GM19438 (cell line): ENCODE measurements at regions not wholly inside any gene's neighbourhood (a gene's known extent, or its start where the extent isn't known, plus 50 kb on each side); places are given as distances from the start of the nearest gene placed in this dataset.
"Not testable (repeated sequence)": the region's sequence is repeated elsewhere in the genome, so short reads cannot be mapped to it uniquely, and the experiment has no call there.

Source experiments
- ATAC-seq: cut with Tn5 transposase; IDR thresholded peaks from one replicate; pipeline ENCODE4 v1.9.1; 2021; ENCODE audit warnings: low read depth; ENCODE audit not compliant: unreplicated experiment

DNA sequence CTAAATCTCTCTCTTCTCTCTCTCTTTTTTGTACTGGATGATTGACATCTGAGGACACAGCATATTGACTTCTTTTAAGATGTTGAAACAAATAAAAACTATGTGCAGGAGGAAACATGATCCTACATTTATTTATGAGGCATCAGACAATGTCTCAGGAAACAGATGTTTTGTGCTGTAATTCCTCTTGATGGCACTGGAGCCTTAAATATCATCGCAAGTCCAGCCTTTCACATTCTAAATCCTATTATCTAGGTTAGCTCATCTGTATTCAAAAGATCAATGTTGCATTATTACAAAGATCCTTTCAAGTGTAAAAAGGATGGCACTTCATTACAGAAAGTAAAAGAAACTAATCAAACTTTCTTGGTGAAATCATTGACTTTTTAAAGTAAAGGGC lies 63.9 kb downstream of the MAT2B start:
- ATAC-seq = no peak

DNA sequence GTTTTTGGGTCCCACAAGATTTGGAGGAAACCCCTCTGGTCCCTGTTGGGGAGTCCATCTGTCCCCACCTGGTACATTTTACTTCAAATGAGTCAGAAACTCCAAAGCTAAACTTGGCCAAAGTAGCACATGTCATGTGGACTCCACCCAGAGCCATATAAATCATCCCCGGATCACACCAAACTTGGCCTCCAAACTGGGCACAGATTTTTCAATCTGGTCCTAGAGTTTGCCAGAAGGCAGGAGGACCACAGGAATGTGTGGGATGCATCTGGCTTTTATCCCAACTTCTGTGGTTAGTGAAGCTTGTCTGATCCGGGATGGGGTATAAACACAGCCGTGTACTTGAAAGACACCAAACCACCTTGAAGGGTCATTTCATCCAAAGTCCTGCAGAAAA lies 66.3 kb downstream of the MAT2B start:
- ATAC-seq = no peak

DNA sequence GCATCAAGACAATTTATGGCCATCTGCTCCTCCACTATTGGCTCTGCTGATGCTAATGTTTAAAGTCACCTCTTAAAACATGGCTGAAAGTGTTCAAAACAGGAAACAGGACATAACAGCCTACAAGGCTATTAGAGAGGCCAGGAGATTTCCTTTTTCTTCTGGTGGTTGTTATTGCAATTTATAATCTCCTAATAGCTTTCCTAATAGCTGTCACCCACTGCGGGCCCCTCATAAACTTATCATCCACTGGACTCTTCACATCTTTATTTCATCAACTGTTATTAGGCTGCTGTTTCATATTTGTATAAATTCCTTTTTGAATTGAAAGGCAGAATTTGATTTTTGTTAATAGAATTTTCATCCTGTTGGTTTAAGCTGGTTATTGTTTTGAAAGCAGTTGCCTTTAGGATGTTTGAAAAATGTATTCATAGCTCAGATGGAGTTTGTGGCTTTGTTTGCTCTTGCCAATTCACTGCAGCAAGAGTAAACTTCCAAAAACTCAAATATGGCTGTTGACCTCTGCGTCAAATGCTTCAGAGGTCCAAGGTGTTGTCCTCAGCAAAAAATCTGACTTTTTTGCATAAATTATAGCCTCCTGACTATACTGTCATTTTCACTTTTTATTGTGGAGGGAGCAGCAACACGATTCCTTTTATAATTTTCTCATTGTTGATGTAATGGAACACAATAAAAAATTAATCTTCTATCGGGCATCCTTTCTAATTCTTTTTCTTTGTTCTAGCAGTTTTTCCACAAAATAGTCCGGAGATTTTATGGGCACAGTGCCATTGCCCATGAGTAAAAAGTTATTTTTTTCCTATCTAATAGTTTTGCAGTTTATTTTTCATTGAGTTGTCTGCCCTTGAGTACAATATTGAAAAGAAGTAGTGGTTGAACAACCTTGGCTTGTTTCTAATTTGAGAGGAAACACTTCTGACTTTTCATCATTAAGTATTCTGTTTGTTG lies 69.3 kb downstream of the MAT2B start:
- no peak for ATAC-seq

DNA sequence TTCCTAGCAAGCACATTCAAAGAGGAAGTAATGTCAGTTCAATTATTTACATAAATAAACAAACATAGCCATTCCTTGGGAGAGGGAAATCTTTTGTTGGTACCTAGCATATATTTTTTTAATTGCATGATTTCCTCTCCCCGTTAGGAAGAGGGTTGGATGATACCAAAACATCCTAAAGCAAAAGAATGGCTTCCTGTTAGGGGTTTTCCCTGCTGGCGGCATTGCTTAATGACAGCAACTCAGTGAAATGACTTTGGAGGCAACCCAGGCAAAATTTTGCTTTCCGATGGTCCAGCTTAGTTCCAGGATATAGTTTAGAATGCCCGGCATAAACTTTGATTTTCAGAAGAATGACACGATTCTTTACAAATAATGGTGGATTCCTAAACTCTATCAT lies 73.2 kb downstream of the MAT2B start:
- ATAC-seq = no peak

DNA sequence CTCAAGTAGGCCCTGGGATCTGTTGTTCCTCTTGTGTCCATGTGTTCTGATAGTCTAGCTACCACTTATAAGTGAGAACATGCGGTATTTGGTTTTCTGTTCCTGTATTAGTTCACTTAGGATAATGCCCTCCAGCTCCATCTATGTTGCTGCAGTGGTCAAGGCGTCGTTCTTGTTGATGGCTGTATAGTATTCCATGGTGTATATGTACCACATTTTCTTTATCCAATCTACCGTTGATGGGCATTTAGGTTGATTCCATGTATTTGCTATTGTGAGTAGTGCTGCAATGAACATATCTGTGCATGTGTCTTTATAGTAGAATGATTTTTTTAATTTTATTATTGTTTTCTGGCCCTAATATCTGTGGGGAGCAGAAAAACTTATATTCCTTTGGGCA lies 74.3 kb downstream of the MAT2B start:
- no peak for ATAC-seq

DNA sequence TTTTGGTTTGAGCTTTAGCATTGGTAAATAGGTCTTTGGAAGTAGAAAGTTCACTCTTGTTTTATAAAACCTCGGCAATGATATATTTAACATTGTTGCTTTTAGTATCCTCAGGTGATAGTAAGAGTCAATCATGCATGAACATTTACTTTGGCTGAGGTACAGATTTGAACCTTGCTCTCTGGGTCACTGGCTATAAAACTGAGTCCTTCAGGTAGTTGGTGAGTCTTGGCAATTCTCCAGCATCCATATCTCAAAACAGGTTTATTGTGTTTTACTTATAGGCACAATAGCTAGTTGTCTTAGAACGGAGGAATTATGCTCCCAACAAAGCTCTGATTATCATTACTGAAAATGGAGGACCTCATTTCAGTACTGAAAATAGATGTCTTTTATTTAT lies 75.1 kb downstream of the MAT2B start:
- ATAC-seq = no peak

DNA sequence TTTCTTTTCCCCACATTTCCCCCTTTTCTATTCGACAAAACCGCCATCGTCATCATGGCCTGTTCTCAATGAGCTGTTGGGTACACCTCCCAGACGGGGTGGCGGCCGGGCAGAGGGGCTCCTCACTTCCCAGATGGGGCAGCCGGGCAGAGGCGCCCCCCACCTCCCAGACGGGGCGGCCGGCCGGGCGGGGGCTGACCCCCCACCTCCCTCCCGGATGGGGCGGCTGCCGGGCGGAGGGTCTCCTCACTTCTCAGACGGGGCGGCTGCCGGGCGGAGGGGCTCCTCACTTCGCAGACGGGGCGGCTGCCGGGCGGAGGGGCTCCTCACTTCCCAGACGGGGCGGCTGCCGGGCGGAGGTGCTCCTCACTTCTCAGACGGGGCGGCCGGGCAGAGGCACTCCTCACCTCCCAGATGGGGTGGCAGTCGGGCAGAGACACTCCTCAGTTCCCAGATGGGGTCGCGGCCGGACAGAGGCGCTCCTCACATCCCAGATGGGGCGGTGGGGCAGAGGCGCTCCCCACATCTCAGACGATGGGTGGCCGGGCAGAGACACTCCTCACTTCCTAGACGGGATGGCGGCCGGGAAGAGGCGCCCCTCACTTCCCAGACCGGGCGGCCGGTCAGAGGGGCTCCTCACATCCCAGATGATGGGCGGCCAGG lies 78.2 kb downstream of the MAT2B start:
- not testable (repeated sequence) for ATAC-seq

DNA sequence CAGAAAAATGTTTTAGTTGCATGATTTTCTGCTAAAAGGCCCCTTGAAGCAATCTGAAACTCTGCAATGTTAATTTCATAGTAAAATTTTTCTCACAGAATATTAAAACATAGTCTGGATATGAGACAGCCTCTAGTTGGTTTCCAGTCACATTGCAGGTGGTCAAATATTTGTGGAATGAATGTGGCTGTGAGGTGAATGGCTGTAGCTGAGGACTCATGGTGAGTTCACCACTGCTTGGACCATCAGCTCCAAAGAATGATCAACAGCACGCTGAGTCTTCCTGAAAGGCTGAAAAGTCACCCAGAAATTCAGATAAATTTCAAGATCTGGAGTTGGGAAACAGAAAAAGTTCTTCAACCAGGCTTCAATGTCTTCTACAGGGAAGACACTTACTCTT lies 79.8 kb downstream of the MAT2B start:
- ATAC-seq = no peak

DNA sequence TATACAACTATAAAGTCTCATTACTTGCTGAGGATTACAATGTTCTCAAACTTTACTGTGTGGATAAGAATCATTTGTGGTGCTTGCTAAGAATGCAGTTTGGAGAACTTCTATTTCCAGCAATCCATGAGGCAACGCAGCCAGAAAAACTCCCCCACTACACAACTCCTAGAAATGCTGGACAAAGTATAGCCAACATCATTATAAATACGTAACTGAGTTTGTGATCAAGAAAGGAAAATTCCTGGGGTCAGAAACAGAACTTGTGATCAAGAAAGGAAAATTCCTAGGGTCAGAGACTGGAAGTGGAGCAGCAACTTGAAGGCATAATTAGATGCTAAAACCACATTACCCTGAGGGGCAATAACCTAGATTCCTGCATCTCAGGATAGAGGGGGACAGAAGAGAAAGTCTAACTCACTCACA lies 81.1 kb downstream of the MAT2B start:
- ATAC-seq = no peak

DNA sequence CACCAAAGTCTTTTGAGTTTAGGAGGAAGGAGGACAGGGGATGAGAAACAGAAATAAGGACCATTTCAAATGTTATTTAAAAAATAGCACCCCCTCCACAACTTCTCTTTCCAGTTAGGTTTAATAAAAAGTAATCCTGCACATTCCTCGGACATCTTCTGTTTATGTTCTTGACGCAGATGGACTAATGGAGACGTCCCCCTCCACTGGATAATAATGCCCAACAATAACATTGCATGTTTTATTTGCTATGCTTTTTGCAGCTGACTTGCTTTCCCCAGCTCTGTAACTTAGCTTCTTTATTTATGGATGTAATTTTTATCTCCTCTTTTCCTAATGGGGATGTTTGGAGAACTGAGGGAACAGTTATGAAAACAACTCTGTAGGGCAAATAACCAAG lies 89.5 kb downstream of the MAT2B start:
- no peak for ATAC-seq

DNA sequence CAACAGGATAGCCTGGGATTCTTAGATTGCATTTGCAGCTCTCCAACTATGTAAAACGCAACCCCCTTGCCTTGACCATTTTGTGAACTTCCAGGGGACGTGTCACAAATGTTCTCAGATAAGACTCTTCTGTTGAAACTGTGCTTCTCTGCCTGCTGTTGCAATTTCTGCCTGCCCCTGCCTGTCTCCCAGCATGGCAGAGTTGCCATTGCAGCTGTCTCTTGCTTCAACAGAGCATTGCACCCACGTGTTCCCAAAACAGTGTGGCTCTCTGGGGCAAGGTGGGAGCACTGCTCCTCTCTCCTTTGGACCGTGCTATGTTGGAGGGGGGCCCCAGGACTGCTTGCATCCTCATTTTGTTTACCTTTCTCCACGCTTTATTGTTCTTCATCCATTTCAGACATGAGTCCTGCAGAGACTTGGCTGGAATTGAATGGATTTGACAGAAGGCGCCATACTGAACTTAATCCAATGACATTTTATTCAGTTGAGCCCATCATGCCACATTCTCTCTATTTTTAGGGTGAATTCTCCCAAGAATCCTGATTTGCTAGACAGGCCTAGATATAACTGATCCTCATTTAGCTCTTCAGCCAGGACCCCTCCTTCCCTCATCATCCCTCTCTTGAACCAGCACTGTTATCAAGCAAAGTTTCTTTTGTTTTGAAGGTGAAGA lies 90.7 kb downstream of the MAT2B start:
- ATAC-seq = no peak

DNA sequence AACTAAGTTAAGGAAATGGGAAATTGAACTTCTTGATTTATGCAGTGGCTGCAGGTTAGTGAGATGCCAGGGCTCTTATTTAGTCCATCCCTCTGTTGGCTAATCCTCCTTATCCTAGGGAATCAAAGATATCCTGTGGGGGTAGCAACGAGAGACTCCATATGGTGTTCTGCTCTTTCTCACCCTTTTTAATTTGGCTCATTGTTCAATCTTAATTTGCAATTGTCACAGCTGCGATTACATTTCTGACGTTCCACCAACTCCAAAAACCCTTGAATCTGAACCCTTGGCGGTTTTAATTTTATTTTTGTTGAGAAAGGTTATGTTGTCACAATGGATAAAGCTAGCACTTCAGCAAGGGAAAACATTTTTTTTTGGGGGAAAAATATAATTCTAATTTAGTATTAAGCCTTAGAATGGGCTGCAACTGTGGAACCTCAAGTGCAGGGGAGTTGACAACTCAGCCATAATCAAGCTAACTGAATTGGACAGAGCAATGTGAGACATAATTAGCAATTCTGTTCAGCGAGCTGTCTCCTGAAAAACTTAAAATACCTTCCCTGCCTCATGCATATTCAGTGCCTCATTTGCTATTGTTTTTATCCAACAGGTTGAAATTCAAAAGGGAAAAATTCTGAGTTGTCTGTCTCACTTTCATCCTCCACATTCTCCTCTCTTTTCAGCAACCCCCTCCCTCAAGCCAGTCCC lies 91.3 kb downstream of the MAT2B start:
- ATAC-seq = no peak

DNA sequence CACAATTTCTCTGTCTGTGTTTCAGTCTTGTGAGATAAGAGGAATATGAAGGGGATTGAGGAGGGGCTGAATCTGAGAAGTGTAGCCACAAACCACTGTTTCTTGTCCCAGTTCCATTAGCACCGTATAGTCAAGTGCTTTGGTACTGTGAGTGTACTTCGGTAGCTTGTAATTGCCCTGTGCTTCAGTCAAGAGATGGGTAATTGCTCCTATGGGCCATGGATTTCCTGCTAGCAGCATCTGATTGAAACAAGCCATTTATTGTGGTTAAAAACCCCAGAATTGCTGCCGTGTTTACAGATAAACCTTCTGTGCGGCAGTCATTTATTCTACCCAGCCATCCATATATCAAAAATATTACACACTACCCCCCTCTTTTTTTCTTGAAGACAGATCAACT lies 98.6 kb downstream of the MAT2B start:
- no peak for ATAC-seq

DNA sequence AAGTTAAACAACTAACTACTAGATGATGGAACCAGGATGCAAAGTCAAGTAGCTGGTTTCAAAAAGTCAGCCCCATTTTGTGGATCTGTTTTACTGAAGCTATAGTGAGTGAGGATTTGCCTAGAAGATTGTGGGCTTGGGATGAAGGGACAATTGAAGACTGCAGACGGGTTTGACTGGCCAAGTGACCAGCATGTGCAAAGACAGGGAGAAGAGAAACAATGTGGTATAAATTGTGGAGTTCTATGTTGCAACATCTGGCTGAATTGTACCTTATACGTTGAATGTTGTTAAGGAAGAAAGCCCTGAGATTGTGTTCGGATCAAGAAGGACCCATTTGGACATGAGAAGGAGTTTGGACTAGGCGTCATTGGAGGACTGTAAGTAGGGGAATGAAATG lies 101.8 kb downstream of the MAT2B start:
- ATAC-seq = no peak

DNA sequence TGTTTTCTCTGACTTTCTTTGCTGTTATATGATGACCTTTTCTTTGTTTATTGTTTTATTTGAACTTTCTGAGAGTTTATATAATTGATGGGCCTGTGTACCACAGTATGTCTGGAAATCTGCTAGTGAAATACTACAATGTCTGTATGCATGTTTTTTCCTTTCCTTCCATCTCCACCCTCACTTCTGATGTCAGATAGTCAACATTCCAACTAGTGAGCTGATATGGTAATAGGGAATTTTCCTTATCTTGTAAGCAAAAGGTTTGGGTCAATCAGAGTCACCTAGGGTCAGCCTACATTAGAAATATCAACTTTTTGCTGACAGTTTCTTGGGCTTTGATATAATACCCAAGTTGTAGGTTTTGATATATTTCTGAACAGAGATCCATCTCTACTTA lies 103.2 kb downstream of the MAT2B start:
- ATAC-seq = no peak

DNA sequence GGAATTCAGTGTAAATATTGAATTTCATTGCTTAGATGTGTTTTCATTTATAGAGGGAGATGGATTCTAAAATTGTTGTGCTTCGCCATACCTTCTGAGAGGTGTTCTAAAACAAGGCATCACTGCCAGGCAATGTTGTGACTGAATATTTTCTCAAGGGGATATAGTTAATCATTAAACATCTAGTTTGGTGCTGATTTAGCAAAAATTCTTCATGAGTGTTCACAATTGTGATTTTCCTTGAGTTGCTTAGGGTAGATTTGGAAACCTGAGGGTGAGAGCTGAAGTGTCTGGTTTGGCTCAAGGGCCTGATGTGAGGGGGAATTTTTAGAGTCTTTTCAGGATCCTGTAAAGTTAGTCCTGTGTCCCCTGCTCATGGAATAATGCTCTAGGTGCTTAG lies 104.5 kb downstream of the MAT2B start:
- no peak for ATAC-seq

DNA sequence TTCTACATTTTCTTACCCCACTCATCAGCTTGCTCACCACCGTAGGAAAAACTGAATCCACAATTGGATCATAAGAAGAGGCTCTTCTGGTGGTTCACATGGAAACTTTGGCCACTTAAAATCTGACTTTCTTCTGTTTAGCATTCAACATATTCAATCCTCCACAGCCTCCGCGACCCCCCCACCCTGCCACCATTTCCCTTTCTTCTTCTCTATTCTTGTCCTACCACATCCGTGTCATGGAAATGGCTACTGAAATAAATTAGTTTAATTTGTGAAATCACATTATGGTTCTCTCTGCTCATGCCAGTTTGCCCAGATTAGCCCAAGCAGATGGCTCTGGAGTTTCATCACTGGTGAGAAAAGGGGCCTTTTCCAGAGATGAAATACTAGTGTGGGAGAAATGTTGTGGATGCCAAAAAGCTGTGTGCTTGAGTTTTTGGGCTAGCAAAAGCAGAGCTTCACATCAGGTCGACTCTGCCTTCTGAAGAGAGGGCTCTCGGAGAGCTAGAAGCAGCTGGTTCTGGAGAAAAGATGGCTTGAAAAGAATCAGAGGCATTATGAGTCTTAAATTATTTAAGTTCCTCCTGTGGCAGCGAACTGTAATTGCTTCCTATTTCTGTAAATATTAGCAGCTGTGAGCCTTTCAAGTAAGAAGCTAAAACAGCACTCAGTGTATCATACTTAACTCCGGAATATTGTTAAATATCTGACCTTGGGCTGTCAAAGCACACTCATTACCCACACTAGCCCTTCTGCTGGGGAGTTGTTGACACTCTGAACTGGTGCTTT lies 107.1 kb downstream of the MAT2B start:
- no peak for ATAC-seq

DNA sequence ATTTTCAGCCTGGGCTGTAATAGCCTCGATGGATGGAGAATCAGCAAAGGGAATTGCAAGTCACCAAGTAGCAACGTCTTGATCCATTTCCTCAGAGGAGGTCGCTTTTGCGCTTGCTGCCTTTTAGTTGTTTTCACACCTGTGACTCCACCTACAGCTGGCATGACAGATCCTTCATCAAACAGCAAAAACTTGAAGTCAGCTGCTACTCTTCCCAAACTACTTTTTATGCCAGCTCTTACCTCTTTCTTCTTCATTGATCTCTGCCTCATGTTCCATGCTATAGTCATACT lies 107.7 kb downstream of the MAT2B start:
- ATAC-seq = no peak

DNA sequence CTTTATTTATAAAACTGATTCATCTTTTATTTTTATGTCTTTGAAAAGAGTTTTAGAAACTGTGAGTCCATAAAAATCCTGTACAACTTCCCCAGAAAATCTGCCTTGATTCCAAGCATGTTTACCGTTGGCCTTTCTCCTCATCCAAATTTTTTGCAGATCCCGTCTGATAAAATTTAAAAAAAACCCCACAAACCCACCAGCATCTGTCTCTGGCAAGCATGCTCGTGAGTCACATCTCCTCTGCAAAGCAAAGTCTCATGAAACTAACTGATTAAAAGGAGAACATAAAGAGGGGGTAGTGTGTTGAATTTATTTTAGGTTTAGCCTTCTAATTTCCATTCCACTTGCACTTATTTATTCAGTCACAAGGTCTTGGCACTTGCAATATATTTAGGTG lies 109.4 kb downstream of the MAT2B start:
- no peak for ATAC-seq

DNA sequence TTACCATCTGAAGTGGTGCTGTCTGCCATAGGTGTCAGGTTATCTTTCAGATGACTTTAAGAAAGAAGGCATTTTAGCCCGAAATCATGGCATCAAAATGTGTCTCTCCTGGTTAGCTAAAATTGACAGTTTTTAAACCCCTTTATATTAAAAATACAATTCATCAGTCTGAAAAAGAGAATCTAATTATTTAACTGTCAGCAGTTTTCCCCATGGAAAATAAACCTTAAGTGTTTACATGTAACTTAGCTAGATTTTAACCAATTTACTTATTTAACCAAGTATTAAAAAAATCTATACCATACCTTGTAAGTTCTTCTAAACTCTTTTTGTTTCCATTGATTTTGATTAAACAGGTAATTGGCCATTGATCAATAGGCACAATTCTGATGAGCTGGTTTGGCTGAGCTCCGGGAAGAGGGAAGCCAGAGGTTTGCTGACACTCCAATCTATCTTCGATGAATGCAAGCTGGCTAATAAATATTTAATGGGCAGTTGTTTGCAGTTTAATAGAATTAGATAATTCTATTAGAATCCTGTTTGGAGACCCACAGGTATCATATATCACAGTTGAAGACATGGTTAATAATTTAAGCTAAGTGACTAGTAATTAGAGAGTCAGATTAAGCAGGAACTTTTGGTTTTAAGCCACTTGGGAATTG lies 114.0 kb downstream of the MAT2B start:
- no peak for ATAC-seq
